ENCODE measurements at regions not wholly inside any gene's neighbourhood (a gene's known extent, or its start where the extent isn't known, plus 50 kb on each side); places are given as distances from the start of the nearest gene placed in this dataset.

- WGBS, 2 donors = 85 to 91% methylated on average over 8 to 22 of the region's 24 CpGs
- TF ChIP-seq POLR2A (IDR thresholded peaks at IDR 0.05) = no peak
- TF ChIP-seq, protein P1, sequence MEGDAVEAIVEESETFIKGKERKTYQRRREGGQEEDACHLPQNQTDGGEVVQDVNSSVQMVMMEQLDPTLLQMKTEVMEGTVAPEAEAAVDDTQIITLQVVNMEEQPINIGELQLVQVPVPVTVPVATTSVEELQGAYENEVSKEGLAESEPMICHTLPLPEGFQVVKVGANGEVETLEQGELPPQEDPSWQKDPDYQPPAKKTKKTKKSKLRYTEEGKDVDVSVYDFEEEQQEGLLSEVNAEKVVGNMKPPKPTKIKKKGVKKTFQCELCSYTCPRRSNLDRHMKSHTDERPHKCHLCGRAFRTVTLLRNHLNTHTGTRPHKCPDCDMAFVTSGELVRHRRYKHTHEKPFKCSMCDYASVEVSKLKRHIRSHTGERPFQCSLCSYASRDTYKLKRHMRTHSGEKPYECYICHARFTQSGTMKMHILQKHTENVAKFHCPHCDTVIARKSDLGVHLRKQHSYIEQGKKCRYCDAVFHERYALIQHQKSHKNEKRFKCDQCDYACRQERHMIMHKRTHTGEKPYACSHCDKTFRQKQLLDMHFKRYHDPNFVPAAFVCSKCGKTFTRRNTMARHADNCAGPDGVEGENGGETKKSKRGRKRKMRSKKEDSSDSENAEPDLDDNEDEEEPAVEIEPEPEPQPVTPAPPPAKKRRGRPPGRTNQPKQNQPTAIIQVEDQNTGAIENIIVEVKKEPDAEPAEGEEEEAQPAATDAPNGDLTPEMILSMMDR (IDR thresholded peaks at IDR 0.05) = no peak
- DNase-seq = no peak
- intact Hi-C loops (cut with DNase I) = no loop called here
- no peak overlapping the region for H3K4me3 ChIP-seq
- H3K27ac ChIP-seq = no peak overlapping the region
- H3K9me3 ChIP-seq = no peaks in the 10 kb centered on the region
- peaks cover 0 to 42% (median 0%) of the 10 kb centered on the region in 3 donors for H3K36me3 ChIP-seq
- H3K27me3 ChIP-seq = no peaks in the 10 kb centered on the region
- no peaks in the 10 kb centered on the region for H3K4me1 ChIP-seq
Observed at GRCh38 chr2:196318517-196319377, 147.4 kb upstream of the STK17B start.

DNA sequence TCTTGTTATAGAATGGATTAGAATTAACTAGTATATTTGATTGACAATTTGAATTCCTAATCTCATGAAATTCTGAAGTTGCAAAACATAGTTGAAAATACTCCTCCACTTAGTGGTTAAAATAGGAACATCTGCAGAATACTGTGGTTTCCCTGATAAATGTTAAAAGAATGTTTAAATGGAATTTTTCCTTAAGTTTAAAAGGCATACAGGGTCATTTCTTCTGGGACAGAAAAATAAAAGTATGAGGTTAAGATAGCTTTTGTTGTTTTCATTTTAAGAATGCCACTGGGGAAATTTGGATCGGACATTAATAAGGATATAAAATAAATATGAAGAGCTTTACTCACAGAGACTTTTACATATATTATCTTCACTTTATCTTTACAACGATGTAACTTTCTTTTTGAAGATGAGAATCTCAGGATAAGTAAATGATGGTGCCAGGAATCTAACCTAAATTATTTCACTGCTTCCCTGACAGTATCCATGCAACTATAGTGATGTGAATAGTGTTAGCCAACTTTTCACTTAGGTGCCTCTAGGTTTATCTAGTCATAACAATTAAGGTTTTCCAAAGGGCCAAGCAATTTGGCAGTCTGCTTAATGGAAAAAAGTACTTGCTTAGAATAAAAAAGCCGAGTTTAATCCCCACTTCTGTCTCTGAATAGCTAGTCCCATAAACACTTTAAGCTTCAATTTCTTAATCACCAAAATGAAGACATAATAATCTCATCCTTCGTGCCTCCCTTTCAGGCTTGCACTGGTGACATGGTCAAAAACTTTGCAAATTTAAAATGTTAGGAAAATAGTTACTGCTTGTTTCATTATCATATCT, 151.8 kb upstream of the STK17B start:
- H3K27me3 ChIP-seq = no peaks in the 10 kb centered on the region
- no peak for TF ChIP-seq POLR2A (IDR thresholded peaks at IDR 0.05)
- TF ChIP-seq, protein P1 (IDR thresholded peaks at IDR 0.05) = no peak
- H3K4me1 ChIP-seq = no peaks in the 10 kb centered on the region
- intact Hi-C loops (cut with DNase I) = no loop called here
- 70 to 73% methylated on average over 4 of the region's 4 CpGs for WGBS, 2 donors
- H3K27ac ChIP-seq = no peak overlapping the region
- peaks cover 0 to 28% (median 0%) of the 10 kb centered on the region in 3 donors for H3K36me3 ChIP-seq
- DNase-seq = no peak
- H3K9me3 ChIP-seq = no peaks in the 10 kb centered on the region
- H3K4me3 ChIP-seq = no peak overlapping the region

- H3K4me3 ChIP-seq = no peak overlapping the region
- no peaks in the 10 kb centered on the region for H3K4me1 ChIP-seq
- intact Hi-C loops (cut with DNase I) = no loop called here
- H3K27me3 ChIP-seq = no peaks in the 10 kb centered on the region
- H3K27ac ChIP-seq = no peak overlapping the region
- no peak for TF ChIP-seq POLR2A (IDR thresholded peaks at IDR 0.05)
- TF ChIP-seq, protein P1 (IDR thresholded peaks at IDR 0.05) = no peak
- H3K36me3 ChIP-seq = peaks cover 0 to 17% (median 0%) of the 10 kb centered on the region in 3 donors
- 91% methylated on average over 2 of the region's 2 CpGs for WGBS, 2 donors
- H3K9me3 ChIP-seq = no peaks in the 10 kb centered on the region
- DNase-seq = no peak
Observed at GRCh38 chr2:196324211-196324610, 152.8 kb upstream of the STK17B start.

- no peaks in the 10 kb centered on the region for H3K9me3 ChIP-seq
- no peak for DNase-seq
- intact Hi-C loops (cut with DNase I) = no loop called here
- TF ChIP-seq, protein P1 (IDR thresholded peaks at IDR 0.05) = no peak
- TF ChIP-seq POLR2A (IDR thresholded peaks at IDR 0.05) = no peak
- no peaks in the 10 kb centered on the region for H3K27me3 ChIP-seq
- H3K36me3 ChIP-seq = no peaks in the 10 kb centered on the region
- WGBS, 2 donors = 63 to 72% methylated on average over 3 of the region's 3 CpGs
- H3K27ac ChIP-seq = no peak overlapping the region
- no peaks in the 10 kb centered on the region for H3K4me1 ChIP-seq
- H3K4me3 ChIP-seq = no peak overlapping the region
Observed at GRCh38 chr2:196328088-196328680, 156.8 kb upstream of the STK17B start.
